Middle frontal gyrus (tissue), 1 donor: ENCODE measurements at regions not wholly inside any gene's neighbourhood (a gene's known extent, or its start where the extent isn't known, plus 50 kb on each side); places are given as distances from the start of the nearest gene placed in this dataset.

Experiments used
- DNase-seq: peaks from one replicate; pipeline ENCODE4 v3.0.0-alpha.2; 2015; ENCODE audit warnings: low spot score; ENCODE audit errors: extremely low spot score

- no peak for DNase-seq
These were observed 451.3 kb downstream of the NTRK3 start for GRCh38 chr15:87805117-87805820.

- no peak for DNase-seq
These were observed 452.1 kb downstream of the NTRK3 start for GRCh38 chr15:87804451-87804850.

- no peak for DNase-seq
These were observed 456.7 kb downstream of the NTRK3 start for GRCh38 chr15:87799838-87800237.

GRCh38 chr15:87799428-87799827 is 457.1 kb downstream of the NTRK3 start:
- DNase-seq: no peak

GRCh38 chr15:87793725-87794124 is 462.8 kb downstream of the NTRK3 start:
- DNase-seq: no peak

- DNase-seq: no peak
These were observed 464.1 kb downstream of the NTRK3 start for GRCh38 chr15:87792250-87793040.

GRCh38 chr15:87781959-87782625 is 474.4 kb downstream of the NTRK3 start:
- DNase-seq: no peak

GRCh38 chr15:87779746-87780145 is 476.8 kb downstream of the NTRK3 start:
- DNase-seq: no peak

- no peak for DNase-seq
These were observed 478.2 kb downstream of the NTRK3 start for GRCh38 chr15:87778358-87778757.

- DNase-seq: no peak
These were observed 479.4 kb downstream of the NTRK3 start for GRCh38 chr15:87777054-87777561.

- DNase-seq: no peak
These were observed 489.0 kb downstream of the NTRK3 start for GRCh38 chr15:87767516-87767915.

GRCh38 chr15:87764461-87765240 is 491.9 kb downstream of the NTRK3 start:
- DNase-seq: no peak

- no peak for DNase-seq
These were observed 492.7 kb downstream of the NTRK3 start for GRCh38 chr15:87763837-87764236.

GRCh38 chr15:87761736-87762509 is 494.6 kb downstream of the NTRK3 start:
- DNase-seq: no peak

- DNase-seq: no peak
These were observed 495.8 kb downstream of the NTRK3 start for GRCh38 chr15:87760547-87761314.

- DNase-seq: no peak
These were observed 497.6 kb downstream of the NTRK3 start for GRCh38 chr15:87758794-87759418.

- DNase-seq: no peak
These were observed 499.5 kb downstream of the NTRK3 start for GRCh38 chr15:87757084-87757483.

- no peak for DNase-seq
These were observed 500.5 kb downstream of the NTRK3 start for GRCh38 chr15:87756072-87756471.

- DNase-seq: no peak
These were observed 501.3 kb downstream of the NTRK3 start for GRCh38 chr15:87755226-87755625.
